CD4-positive, alpha-beta T cell treated with Interleukin-15 for 1 hour (primary cell): ENCODE measurements at regions not wholly inside any gene's neighbourhood (a gene's known extent, or its start where the extent isn't known, plus 50 kb on each side); places are given as distances from the start of the nearest gene placed in this dataset.
"Not testable (repeated sequence)": the region's sequence is repeated elsewhere in the genome, so short reads cannot be mapped to it uniquely, and the experiment has no call there.

Source experiments
- DNase-seq: peaks from one replicate; pipeline ENCODE4 v3.0.0-alpha.2; 2020

DNA sequence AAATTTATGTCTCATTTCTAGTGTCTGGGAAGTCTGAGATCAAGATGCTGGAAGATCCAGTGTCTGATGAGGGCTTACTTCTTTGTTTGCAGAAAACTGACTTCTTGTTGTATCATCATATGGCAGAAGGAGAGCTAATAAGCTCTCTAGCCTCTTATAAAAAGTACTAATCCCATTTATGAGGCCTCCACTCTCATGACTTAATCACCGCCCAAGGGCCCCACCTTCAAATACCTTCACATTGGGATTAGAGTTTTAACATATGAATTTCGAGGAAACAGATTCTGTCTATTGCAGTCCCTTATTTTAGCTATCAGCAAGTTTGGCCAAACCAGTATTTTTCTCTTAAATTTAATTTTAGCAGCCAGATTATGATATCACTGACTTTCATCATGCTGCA is 150.2 kb upstream of the TMPRSS15 start:
- no peak for DNase-seq

DNA sequence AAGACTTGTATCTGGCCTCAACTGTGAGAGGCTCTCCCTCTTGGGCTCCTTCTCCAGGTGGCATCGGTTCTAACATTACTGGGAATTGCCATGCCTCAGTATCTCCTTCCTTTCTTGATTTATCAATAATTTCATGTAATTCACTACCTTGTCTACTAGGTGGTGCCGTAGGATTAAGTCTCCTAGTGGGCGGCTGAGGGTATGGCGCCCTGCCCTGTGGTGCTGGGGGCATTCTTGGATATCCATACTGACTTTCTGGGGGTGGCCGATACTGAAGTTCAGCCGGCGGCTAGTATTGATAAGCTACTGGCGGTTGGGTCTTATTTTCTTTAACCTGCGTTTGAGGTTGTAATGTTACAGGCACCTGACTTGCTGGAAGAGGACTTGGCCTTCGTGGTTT is 164.2 kb upstream of the TMPRSS15 start:
- not testable (repeated sequence) for DNase-seq

DNA sequence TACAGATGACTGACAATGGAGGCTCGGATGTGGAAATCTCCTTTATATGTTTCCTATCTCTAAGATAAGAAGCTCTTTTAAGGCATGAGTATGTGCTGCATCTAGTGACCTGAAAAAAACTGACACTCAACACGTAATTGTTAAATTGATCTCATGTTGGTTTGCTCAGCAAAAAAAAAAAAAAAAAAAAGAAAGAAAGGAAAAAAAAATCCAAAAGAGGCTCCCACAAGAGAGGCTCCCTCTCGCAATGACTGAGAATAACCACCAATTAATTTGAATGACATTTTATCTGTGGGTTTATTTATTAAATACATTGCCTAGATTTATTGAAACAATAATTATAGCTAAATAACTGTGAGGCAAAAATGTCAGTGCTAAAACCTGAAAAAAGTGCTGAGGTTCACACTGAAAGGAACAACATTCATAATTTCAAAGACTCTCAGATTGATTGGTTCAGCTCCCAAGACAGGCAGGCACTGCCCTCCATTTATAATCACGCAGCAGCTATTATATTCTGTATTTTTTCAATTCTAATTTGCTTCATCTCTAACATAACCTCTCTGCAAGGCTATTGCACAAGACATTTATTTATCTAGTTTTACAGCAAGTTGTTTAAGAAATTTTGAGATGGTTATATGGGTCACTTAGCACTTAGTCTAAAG is 184.5 kb upstream of the TMPRSS15 start:
- no peak for DNase-seq

DNA sequence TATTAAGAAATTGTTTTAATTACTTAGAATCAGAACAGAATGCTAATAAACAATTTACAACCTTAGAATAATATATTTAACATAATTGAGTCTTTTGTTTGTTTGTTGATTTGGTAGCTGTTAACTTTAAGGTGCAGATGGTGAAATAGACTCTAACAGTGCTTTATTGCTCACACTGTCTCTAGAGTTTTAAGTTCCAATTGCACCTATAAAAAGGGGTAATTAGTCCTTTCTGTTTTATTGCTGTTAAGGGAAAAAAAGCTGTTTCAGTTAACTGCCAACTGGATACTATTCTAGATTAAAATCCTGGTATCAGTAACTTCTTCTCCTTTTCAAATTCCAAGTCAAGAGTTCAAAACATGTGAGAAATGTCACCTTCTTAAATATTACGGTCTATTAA is 197.6 kb upstream of the TMPRSS15 start:
- DNase-seq: no peak

DNA sequence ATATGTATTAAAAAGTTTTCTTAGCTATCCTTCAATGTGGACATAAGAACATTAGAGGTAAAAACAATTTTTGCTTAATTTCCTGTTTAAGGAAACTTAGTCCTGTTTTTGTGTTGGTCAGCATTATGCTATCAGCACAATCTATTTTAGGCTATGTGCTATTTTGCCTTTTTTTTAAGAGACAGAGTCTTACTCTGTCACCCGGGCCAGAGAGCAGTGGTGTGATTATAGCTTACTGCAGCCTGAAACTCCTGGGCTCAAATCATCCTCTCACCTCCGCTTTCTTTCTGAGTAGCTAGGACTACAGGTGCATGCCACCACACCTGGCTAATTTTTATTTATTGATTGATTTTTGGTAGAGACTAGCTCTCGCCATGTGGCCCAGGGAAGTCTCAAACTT is 199.1 kb upstream of the TMPRSS15 start:
- no peak for DNase-seq

DNA sequence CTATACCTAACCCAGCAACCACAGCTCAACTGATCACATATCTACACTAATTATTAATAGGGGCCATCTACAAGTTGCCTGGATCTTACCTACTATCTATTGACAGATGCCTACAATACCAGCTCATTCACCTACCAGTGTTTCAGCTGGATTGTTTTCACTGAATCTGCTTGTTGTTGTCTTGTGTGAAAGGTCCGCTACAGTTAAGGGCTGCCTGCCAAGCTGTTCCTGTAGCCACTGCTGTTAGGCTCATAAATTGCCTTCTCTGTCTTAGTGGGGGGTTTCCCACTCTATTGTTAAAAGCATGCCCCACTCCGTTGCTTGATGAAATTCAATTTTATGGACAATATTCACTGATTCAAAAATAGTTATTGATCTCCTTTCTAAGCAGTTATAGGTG is 199.7 kb upstream of the TMPRSS15 start:
- DNase-seq: no peak

DNA sequence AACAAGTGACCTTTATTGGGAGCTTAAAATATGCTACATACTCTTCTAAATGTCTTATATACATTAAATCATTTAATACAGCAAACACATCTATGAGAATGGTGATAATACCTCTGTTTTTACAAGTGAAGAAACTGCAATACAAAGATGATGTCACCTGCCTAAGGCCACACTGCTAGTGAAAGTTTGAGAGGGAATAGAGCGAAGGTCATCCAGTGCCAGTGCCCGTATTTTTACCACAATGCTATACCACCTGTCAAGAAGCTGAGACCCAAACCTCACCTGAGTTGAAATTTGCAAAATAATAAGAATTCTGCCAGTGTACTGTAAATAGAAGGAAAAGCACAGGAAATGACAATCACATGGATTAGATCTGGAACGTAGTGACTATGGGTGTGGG is 200.4 kb upstream of the TMPRSS15 start:
- DNase-seq: no peak

DNA sequence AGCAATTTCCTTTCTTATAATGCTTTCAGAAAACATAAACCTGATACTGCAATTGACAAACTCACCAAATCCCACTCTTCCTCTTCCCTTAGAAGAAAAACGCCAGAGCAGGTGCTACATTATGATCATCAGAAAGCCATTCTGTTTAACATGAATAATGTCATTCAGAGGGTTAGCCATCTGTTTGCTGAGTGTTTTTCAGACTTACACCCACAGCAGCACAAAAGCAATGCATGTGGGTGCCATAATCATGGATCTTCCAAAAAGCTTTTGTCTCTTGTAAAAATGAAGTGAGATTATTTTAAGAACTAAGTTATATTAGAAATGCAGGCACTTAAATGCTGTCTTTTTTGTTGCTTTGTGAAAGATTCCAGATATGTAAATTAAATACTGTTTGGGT is 204.6 kb upstream of the TMPRSS15 start:
- no peak for DNase-seq

DNA sequence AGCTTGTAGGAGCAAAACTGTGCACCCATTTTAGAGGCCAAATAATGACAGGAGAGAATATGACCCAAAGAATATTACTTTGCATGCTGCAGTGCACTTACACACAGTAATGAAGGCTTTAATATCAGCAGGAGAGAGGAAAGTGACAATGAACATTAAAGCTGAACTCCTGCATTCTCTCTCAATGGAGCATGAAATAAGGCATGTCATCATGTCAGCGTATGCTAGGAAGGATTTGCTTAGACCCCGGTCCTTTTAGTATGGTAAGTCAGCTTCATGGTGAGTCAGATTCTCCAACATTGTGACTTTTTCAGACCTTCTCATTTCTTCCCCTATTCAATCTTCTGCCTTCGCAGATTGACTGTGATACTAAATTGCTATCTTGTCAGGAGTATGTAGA is 210.7 kb upstream of the TMPRSS15 start:
- DNase-seq: no peak

DNA sequence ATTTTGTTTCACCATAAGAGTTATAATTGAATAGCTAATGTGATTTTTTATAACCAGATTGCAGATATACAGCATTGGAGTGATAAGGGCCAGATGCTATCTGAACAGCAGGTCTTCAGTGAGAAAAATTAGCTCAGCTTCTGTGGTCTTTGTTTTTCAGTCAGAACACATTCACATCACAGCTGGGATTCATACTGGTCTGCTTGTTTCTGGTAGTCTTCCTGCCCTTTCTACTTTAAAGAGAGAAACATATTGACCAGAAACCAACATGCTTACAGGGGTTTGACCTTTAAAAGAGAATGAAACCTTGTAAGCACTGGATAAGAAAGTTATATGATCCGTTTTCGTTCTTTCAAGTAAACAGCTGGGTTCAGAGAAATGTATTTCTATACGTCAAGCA is 213.7 kb upstream of the TMPRSS15 start:
- no peak for DNase-seq

DNA sequence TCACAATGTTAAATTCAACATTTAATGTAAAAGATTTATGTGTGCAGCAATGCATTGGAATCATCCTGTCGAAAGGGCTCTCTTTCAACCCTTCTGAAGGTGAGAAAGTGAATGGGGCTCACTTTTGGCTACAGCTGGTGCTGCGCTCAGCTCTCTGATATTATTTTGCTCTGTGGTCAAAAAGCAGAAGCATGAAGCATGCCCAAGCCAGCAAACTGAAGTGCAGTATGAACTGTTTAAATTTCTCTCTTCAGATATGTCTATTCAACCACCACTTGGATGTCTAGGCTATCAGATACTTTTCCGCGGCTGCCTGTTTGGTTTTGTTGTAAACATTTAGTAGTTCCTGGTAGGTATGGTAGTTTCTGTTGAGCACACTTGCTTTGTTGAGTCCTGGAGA is 216.9 kb upstream of the TMPRSS15 start:
- DNase-seq: no peak

DNA sequence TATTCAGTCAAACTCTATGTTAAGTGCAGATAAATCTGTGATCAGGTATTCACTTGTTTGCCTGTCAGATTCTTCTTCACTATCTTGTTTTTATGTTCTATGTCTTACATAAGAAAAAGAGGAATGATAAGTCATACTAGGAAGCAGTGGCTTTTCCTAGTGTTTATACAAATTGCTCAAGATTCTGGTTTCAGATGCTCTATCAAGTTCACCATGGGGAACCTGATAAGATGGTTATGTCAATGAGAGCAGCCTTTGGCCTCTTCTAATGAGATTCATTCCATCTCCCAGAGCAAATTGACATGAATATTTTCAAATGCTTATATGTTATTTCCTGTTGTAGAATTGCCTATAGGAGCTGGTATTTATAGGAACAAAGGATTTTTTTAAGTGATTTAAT is 218.8 kb upstream of the TMPRSS15 start:
- DNase-seq: no peak

DNA sequence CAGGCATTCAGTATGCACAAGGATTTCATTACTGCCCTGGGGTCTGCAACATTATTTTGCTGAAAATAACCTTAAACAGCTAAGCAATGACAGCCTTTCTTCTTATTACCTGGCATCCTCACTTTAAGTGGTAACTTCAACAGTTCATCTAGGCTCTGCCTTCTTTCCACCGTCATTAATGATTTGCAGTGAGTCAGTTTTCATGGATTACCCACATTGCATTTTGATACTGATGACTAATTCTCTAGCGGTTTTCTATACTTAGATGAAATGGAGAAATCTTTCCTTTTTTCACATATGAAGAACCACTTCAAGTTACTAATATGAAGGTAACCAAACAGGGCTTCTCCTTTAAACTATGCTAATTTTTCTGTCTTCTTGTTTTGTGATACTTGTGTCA is 226.9 kb upstream of the TMPRSS15 start:
- no peak for DNase-seq

DNA sequence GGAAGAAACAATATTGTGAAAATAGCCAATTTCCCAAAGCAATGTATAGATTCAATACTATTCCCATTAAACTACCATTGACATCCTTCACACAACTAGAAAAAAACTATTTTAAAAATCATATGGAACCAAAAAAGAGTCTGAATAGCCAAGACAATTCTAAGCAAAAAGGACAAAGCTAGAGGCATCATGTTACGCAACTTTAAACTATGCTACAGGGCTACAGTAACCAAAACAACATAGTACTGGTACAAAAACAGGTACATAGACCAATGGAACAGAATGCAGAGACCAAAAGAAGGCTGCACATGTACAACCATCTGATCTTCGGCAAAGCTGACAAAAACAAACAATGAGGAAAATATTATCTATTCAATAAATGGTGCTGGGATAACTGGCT is 233.3 kb upstream of the TMPRSS15 start:
- DNase-seq: no peak

DNA sequence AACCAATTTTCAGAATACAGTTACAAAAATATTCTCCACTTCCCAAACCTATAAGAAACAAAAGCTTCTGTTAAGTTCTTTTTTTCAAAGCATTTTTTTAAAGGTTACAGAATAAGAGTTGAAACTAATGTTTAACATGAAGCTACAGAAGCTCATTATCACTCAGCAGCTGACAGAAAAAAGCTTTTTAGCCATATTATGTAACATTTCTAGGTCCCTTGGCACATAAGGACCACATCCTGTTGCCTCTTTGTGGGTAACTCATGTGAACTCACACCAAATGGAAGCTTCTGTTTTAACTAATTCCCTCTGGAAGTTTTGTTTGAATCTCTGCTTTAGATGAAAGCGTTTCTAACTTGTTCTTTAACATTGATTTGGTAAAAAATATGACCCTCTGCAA is 242.5 kb upstream of the TMPRSS15 start:
- no peak for DNase-seq

DNA sequence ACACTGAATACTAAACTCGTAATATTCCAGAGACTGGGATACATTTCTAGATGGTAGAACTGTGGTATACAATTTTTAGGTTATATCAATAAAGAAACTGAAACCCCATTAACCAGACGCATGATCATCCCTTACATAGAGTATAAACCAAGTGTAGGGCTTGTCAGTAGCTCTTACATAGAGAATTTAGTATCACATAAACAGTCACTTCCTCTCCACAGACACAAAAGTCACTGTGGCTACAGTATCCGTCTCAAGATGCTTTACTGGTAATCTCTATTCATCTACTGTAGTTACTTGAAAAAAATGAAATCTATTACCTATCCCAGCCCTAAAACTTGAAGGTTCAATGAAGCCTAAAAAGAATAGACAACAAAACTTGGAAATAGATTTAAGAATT is 252.3 kb upstream of the TMPRSS15 start:
- no peak for DNase-seq

DNA sequence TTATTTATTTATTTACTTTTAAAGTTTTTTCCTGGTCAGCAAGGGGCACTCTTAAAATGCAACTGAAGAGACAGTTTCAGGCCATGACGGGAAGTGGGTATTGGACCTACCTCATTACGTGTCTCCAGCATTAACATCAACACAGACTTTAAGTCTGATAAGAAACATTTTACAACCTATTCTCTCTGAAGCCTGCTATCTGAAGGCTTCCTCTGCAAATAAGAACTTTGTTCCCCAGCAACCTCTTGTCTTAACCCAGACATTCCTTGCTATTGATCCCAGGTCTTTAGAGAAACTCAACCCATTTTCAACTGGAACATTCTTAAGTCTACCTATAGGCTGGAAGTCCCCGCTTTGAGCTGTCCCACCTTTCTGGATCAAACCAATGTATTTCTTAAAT is 258.3 kb upstream of the TMPRSS15 start:
- no peak for DNase-seq

DNA sequence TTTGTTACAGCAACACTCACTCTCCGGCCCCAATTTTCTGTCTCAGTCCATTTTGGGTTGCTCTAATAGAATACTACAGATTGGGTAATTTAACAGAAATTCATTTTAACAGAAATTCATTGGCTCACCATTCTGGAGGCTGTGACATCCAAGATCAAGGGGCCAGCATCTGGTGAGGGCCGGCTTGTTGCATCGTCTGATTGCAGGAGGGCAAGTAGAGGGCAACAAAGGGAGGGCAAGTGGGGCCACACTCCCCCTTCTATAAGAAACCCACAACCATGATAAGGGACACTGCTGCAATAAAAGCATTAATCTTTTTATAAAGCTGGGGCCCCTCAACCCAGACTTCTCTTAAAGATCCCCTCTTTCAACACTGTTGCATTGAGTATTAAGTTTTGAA is 260.1 kb upstream of the TMPRSS15 start:
- DNase-seq: no peak

DNA sequence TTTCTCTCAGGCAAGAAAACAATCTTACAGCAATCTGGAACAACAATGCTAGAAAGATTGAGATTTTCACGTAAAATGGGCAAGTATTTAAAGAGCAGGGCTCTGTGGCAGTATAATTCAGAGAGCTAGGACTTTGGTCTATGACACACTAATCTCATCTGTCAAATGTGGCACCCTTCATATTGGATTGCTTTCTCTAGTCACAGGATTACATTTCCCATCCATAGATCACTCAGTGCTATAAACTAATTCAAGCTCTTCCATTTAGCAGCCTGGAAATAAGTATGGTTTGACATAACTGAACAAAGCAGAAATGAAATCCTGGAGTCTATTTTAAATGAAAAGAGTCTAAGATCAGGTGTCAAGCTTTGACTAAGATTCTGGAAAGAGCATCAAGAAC is 263.1 kb upstream of the TMPRSS15 start:
- no peak for DNase-seq

DNA sequence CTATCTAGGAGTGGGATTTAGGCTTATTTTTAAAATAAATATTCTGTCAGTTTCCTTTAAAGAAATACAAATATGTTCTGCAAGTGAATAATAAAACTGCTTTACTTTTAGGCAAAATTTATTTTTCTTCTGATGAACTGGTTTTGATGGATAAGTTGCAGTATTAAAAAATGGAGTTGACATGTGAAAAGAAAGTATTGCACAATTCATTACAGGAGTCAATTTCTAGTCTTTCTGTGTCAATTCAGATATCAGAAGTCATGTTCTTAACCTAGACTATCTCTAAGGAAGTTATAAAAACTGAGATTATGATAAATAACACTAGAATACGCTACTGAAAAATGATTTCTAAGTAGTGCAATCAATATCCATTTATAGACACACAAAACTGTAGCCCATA is 270.2 kb upstream of the TMPRSS15 start:
- no peak for DNase-seq

DNA sequence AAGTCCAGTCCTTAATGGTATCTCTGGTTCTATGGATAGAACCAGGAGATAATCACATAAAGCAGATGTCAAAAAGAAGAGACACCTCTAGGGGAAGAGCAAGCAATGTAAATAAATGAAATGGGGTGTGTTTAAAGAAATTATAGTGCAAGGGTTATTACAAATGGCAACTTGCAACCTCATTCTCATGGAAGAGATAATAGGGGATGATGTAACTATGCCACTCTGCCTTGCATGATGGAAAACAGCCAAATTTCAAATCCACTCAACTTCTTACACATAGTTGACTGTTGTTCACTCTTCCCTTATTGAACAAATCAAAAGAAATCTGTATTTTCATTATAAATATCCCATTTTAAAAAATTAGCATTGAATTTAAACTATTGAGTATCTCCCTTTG is 274.0 kb upstream of the TMPRSS15 start:
- no peak for DNase-seq

DNA sequence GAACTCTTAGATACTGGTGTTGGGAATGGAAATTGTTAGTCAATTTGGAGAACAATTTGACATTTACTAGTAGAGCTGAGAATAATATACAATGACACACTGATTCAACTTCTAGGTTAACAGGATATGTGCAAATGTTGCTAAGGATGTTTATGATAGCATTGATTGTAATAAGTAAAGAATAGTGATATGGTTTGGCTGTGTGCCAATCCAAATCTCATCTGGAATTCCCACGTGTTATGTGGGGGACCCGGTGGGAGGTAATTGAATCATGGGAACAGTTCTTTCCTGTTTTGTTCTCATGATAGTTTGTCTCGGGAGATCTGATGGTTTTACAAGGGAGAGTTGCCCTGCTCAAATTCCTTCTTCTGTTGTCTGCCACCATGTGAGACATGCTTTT is 302.4 kb upstream of the TMPRSS15 start:
- DNase-seq: no peak

DNA sequence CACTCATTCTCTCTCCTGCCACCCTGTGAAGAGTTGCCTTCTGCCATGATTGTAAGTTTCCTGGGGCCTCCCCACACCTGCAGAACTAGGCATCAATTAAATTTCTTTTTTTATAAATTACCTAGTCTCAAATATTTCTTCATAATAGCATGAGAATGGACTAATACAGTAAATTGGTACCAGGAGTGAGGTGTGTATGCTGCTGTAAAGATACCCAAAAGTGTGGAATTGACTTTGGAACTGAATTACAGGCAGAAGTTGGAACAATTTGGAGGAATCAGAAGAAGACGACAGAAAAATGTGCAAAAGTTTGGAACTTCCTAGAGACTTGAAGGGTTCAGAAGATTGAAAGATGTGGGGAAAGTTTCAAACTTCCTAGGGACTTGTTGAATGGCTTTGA is 308.1 kb upstream of the TMPRSS15 start:
- no peak for DNase-seq

DNA sequence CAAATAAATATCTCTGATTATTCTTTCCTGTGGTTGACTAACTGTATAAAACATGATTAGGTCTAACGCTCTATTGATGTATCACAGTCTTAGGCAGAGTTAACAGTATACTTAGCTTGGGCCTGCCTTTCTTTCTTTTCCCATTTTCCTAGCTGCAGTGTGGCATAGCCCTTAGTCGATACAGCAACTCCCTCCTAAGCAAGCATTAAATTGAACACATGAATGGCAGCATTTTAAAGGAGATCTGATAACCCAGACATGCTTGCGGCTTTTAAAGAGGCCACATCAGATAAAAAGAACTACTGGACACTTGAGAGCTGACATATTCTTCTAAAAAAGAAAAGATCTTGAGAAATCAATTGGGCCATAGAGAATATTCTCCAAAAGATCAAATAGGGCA is 312.0 kb upstream of the TMPRSS15 start:
- DNase-seq: no peak

DNA sequence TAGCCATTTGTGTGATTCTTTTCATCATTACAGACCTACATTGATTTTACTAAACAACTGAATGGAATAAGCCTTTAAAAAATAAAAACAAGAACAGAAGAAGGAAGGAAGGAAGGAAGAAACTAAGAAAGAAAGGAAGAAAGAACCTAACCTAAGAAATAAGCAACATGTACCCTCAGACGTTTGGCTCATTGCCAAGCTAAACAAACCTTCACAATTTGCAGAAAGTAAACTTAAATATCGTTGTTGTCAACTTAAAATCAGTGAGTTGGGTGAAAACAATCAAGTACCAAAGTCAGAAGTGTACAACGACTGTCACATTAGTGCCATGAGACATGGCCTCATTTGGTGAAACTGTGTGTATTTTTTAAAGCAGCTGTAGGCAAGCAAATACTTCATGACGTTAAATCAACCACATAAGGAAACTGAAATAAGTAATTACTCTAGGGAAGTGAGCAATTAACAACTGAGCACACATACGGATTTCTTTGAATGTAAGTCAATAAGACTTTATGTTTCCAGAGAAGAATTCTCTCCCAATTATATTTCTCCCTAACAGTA is 313.1 kb upstream of the TMPRSS15 start:
- DNase-seq: no peak

DNA sequence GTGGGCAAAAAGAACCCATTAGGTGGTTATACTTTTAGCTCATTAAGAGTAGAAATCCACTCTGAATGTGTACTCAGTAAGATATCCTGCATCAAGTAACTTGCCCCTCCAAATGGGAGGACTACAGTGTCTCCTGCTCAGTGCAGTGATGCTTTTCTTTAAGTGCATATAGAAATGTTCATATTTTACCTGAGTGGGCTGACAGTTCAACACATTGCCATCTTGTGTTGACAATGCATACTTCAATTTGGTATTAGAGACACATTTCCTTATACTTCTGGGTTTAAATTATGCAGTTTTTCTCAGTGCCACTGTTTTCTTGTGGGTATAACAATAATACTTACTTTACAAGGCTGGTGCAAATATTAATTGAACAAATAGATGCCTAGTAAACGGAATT is 318.6 kb upstream of the TMPRSS15 start:
- DNase-seq: no peak
